Cardiac muscle cell (in vitro differentiated cells and primary cell): ENCODE measurements at regions not wholly inside any gene's neighbourhood (a gene's known extent, or its start where the extent isn't known, plus 50 kb on each side); places are given as distances from the start of the nearest gene placed in this dataset.

ENCODE experiments used
- DNase-seq, 2 donors: peaks; one replicate each; pipeline versions ENCODE4 v3.0.0 to v3.0.0-alpha.2; 2010 to 2017; ENCODE audit warnings: low read depth in 1 of 2, low spot score in 1 of 2
- H3K27ac ChIP-seq: fragments of 200-600 bp; sonication (generic); 2 replicates; pipeline ENCODE4 v1.5.1; 2016
- H3K27me3 ChIP-seq: fragments of 200-600 bp; sonication (generic); 2 replicates; pipeline ENCODE4 v1.6.0; 2016; ENCODE audit warnings: control low read depth
- H3K36me3 ChIP-seq: fragments of 200-600 bp; sonication (generic); 2 replicates; pipeline ENCODE4 v1.5.1; 2016; ENCODE audit warnings: control low read depth
- H3K4me1 ChIP-seq: fragments of 200-600 bp; sonication (generic); 2 replicates; pipeline ENCODE4 v1.8.1; 2017; ENCODE audit warnings: low read depth, mild to moderate bottlenecking, mixed run types
- H3K4me3 ChIP-seq: fragments of 200-600 bp; sonication (generic); 2 replicates; pipeline ENCODE4 v1.5.1; 2016; ENCODE audit warnings: mild to moderate bottlenecking
- H3K9me3 ChIP-seq: fragments of 200-600 bp; sonication (generic); 2 replicates; pipeline ENCODE4 v1.5.1; 2017; ENCODE audit warnings: low read depth, mild to moderate bottlenecking, control low read depth
- TF ChIP-seq, protein P1 (sequence below): IDR thresholded peaks from 2 replicates; pipeline ENCODE4 v1.5.1; 2012; ENCODE audit warnings: low read depth, mild to moderate bottlenecking, low read length

DNA sequence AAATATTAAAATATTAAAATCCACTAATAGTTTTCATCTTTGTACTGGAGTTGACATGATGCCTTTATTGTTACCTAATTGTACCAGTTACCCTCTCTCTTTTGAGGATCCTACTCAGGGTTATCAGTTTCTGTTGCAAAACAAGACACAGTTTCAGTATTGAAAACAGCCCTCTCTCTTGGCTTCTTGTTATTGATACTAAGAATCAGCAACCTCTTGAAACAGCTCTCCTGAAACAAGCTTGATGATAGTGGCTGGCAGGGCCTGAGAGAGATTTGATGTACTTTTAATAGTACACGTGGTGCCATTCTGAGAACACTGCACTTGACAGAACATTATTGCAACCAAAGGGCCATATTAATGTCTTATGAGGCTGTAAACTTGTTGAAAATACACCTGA lies 64.9 kb upstream of the MEI4 start:
- Histone ChIP-seq H3K4me1 (no peaks in the 10 kb centered on the region), H3K27ac (no peak overlapping the region), H3K36me3 (no peaks in the 10 kb centered on the region), H3K4me3 (no peak overlapping the region), H3K9me3 (no peaks in the 10 kb centered on the region), H3K27me3 (no peaks in the 10 kb centered on the region)
- TF ChIP-seq, protein P1, sequence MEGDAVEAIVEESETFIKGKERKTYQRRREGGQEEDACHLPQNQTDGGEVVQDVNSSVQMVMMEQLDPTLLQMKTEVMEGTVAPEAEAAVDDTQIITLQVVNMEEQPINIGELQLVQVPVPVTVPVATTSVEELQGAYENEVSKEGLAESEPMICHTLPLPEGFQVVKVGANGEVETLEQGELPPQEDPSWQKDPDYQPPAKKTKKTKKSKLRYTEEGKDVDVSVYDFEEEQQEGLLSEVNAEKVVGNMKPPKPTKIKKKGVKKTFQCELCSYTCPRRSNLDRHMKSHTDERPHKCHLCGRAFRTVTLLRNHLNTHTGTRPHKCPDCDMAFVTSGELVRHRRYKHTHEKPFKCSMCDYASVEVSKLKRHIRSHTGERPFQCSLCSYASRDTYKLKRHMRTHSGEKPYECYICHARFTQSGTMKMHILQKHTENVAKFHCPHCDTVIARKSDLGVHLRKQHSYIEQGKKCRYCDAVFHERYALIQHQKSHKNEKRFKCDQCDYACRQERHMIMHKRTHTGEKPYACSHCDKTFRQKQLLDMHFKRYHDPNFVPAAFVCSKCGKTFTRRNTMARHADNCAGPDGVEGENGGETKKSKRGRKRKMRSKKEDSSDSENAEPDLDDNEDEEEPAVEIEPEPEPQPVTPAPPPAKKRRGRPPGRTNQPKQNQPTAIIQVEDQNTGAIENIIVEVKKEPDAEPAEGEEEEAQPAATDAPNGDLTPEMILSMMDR = no peak
- DNase-seq = peak in 1 of 2 donors; percentile 31
